Fibroblast of skin of scalp (primary cell): ENCODE measurements at regions not wholly inside any gene's neighbourhood (a gene's known extent, or its start where the extent isn't known, plus 50 kb on each side); places are given as distances from the start of the nearest gene placed in this dataset.

Experiments
- DNase-seq: peaks from one replicate; pipeline ENCODE4 v3.0.0-alpha.2; 2013

DNA sequence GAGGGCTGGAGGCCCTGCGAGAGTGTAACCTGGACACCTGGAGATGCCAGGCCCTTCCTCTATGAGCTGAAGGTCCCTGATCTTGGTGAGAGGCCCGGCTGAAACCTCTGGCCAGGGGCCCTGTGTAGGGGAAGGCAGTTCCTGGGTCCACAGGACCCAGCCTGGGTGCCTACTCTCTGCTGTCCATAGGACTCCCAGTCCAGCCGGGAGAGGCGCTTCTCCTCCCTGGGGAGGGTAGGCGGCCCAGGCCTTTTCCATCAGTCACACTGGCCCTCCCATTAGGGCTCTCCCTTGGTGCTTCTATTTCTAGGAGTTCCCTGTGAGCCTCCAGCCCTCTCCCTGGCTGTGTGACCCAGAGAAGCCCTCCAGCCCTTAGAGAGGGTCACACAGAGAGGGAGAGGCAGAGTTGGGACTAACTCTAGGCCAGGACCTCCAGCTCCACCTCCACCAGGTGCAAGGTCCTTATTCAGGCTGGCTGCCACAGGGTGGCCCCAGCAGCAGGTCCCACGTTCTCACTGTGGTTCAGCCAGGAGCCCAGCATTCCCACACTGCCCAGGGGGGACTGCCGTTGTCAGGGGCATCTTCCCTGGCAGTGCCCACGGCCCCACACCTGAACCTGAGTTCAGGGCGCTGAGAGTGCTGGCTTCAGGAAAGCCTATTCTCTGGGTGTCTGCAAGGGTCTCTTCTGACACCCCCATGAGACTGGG lies 146.8 kb downstream of the SMAD6 start:
- no peak for DNase-seq

- DNase-seq: no peak
Measured at GRCh38 chr15:66849393-66849745, 147.3 kb downstream of the SMAD6 start.

DNA sequence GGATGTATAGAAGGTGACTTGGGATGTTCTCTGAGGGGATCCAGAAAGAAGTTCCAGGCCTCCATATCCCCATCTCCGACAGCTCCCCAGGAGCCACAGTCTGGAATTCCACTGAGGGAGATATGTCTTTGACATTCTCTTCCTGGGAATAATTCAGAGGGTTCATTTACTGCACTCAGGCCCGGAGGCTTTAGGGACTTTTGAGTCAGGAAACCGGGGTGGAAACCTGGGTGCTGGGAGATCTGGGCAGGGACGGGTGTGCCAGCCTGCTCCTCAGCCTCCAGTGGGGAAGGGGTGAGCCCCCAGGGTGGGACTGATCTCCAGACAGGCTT lies 147.7 kb downstream of the SMAD6 start:
- DNase-seq: no peak

- DNase-seq: peak; percentile 21
Measured at GRCh38 chr15:66850078-66850991, 148.3 kb downstream of the SMAD6 start.

DNA sequence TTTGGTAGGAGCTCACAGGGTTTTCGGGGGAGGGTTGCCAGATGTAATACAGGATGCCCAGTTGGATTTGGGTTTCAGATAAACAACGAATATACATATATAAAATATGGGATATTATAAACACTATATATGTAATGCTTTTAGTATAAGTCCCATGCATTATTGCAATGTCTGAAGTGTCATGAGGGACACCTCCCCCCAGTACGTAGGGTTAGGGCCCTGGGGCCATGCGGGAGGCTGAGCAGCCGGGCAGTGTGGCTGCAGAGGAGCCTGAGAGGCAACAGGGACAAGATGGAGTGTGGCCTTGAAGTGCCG lies 148.9 kb downstream of the SMAD6 start:
- no peak for DNase-seq

- peak; percentile 84 for DNase-seq
Measured at GRCh38 chr15:66851311-66852063, 149.5 kb downstream of the SMAD6 start.

GRCh38 chr15:66852064-66852905 lies 150.2 kb downstream of the SMAD6 start:
- no peak for DNase-seq

DNA sequence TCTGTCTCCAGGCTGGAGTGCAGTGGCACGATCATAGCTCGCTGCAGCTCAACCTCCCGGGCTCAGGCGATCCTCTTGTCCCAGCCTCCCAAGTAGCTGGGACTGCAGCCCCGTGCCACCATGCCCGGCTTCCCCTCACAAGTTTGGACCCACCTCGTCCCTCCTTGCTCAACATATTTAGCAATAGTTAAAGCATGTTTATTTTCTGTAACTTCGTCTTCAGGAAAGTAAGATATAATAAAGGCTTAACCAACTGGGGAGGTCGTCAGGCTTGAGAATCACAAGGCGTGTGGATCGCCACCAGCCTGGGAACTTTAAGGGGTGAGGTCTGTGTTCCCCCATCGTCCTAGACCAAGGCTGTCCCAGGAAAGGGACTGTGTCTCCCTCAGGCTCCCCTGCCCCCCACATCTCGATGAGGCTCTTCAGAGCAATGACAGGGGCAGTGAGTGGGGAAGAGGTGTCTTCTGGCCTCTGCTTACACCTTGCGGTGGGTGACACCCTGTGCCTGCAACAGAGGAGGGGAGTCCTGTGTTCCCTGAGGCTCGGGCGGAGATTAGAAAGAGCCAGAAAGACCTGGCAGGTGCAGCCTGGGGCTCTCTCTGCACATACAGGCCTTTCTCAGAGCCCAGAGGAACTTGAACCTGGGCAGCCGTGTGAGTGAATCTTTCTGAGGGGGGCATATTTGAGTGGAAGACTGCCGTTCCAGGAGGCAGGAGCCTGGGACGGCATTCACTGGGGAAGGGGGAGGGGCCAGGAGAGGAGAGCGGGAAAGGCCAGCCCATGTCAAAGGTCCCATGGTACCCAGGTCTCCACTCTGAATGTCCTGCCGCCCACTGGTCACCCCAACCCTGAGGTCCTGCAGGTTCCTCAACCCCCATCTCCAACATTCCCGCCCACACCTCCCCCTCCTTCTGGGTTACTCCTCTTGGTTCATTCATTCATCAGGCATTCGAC lies 152.3 kb downstream of the SMAD6 start:
- DNase-seq: no peak

GRCh38 chr15:66855041-66855440 lies 153.0 kb downstream of the SMAD6 start:
- peak; percentile 53 for DNase-seq

DNA sequence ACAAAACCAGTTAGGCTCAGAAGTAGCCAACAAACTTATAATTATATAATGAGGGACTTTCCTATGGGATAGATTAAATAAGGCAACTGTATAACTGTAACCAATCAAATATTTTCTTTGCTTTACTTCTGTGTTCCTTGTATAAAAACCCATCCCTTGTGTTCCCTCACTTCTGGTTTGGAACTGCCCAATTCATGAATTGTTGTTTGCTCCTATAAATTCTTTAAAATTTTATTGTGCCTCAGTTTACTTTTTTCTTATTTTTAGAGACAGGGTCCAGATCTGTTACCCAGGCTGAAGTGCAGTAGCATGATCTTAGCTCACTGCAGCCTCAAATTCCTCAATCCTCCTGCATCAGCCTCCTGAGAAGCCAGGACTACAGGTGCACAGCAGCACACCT lies 155.7 kb downstream of the SMAD6 start:
- DNase-seq: no peak

- no peak for DNase-seq
Measured at GRCh38 chr15:66858423-66859207, 156.6 kb downstream of the SMAD6 start.

DNA sequence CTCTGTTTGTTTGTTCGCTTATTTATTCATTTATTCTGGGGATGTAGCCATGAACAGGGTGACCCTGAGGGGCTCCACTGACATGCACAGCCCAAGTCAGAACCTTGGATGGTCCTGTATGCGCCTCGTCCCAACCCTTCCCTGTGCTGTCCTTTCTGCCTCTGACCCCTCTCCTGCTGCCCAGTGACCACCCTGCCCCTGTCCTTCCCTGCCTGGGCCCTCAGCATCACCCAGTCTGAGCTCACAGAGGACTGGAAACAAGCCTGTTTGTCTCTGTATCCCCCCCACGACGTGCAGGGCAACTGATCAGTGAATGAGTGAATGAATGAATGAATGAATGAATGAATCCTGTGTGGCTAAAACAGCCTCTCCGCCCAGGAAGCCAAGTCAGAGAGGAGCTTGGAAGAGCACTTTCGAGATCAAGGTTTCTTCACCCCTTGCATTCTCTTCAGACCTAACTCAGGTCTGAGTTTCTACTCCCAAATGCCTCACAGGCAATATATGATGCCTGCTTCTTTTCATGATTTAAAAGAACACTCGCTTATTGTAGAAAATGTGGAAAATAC lies 157.7 kb downstream of the SMAD6 start:
- no peak for DNase-seq

GRCh38 chr15:66860844-66861243 lies 158.8 kb downstream of the SMAD6 start:
- DNase-seq: no peak

DNA sequence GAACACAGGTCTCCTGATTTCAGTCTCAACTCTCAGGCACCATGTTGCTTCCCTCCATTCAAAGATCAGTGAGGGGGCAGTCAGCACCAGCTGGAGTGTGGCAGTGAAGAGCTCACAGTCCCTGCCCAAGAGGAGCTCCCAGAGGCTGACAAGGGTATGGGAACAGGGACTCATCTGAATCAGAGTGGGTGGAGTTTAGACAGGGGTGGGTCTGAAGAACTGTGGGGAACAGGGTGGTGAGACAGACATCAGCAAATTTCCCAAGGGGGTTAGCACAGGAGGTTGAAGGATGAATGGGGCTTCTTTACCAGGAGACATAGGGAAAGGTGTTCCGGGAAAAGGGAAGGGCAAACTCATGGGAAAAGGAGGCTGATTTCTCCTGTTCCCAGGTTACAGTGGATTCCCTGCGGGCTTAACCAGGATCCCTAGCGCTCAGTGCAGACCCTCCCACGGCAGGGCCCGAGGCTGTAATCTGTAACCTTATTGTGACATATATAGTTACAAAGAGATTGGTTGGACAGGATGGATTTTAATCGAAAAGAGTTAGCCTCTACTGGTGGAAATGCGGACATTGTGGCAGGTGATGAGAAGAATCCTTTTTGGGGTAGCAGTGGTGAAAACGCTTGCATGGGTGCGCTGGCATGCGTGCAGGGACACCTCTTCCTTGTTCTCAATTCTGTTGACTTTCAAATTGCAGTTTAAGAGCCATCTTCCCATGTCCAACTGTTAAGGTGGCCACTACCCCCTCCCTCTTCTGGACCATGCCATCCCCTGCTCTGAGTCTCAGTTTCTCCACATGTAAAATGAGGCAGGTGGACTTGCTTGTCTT lies 160.3 kb downstream of the SMAD6 start:
- DNase-seq: peak; percentile 71

DNA sequence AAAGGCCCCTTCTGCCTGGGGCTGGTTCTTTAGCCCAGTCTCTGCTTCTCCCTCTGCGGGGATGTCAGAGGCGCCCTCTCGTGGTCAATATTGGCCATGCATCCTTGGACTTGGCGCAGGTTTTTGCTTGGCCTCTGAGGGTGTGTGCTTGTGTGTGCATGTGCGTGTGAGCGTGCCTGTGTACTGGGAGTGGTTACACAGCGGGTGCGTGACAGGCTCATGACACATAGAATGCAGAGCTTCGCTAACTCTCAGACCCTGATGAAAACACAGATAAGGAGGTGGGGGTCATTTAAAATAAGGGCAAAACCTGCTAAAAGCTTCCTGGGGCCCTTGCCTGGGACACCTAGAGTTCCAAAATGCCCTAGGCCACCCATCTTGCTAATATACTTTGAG lies 160.9 kb downstream of the SMAD6 start:
- peak; percentile 92 for DNase-seq

DNA sequence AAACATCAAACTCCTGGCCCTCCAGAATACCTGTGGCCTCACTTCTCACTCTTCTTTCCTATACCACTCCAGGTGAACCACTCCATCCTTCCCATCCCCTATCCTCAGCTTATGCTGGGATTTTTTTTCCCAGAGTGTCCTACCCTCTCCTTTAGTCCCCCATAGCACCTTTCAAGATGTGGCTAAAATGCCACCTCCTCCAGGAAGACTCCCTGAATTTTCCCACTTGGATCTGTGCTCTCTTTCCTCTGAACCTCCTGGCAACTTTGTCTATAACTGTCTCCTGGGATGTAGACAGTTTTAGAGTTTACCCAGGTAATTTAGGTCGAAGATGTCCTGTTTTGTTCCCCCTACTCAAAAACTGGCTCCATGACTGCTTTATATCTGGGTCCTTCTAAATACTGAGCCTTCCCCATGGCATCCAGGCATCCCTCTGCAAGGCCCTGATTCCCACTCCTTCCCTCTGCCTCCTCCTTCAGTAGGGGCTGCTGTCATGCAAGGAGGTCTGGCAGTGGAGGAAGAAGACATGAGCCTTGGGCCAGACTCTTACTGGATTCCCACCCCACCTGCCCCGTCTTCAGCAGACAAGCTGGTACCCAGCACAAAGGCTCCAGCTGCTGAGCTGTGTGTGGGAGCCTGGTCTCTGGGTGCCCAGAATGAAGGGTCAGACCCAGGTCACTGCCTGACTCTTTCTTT lies 161.5 kb downstream of the SMAD6 start:
- DNase-seq: no peak

DNA sequence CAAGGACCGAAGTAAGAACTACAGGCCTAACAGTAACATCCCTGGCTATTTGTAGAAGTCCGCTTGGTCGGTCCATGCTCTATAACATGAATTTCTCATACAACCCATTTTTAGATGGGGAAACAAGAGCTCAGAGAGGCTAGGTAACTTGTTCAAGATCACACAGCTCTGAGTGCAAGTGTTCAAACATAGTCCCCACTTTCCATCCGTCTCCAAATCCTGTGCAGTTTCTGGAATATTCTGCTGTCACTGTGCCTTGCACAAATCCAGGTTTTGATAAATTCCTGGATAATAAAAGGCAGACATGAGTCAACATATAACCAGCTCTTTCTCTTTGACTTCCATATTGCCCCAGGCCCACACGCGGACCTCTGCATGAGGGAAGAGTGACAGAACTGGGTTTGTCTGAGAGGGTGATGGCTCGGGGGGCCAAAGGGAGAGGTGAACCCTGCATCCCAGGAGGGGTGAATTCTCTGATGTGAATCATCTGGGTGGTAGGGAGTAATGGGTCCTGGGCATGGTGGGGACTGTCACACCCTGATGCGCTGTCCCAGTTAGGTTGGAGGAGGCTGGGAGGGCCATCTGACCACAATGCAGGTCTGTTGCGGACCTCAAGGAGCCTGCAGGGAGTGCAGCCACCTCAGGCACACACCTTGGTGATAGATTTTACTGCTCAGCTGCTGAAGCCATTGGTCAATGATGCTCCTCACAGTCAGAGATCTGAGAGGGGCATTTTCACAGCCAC lies 162.2 kb downstream of the SMAD6 start:
- no peak for DNase-seq

- DNase-seq: no peak
Measured at GRCh38 chr15:66864871-66865281, 162.8 kb downstream of the SMAD6 start.
